Progenitor cell of endocrine pancreas (in vitro differentiated cells): ENCODE measurements at regions not wholly inside any gene's neighbourhood (a gene's known extent, or its start where the extent isn't known, plus 50 kb on each side); places are given as distances from the start of the nearest gene placed in this dataset.

Experiments
- DNase-seq: peaks from one replicate; pipeline ENCODE4 v3.0.0; 2021; ENCODE audit warnings: low spot score; ENCODE audit not compliant: unreplicated experiment
- H3K27ac Mint-ChIP-seq: 2 replicates; pipeline ENCODE4 v1.8.0; 2021; ENCODE audit warnings: mild to moderate bottlenecking, moderate library complexity, mixed read lengths
- H3K27me3 Mint-ChIP-seq: 2 replicates; pipeline ENCODE4 v1.8.0; 2021; ENCODE audit warnings: mixed read lengths
- H3K36me3 Mint-ChIP-seq: 2 replicates; pipeline ENCODE4 v1.8.0; 2022; ENCODE audit warnings: mixed read lengths; ENCODE audit not compliant: insufficient read depth
- H3K4me1 Mint-ChIP-seq: 2 replicates; pipeline ENCODE4 v1.8.0; 2021; ENCODE audit warnings: low read depth, mixed read lengths
- H3K4me3 Mint-ChIP-seq: 2 replicates; pipeline ENCODE4 v1.8.0; 2021; ENCODE audit warnings: low read depth, mild to moderate bottlenecking, moderate library complexity, mixed read lengths
- H3K9me3 Mint-ChIP-seq: 2 replicates; pipeline ENCODE4 v1.8.0; 2021; ENCODE audit warnings: low read depth, mixed read lengths
- CTCF ChIP-seq: fragments of 200-600 bp; sonication (generic); IDR thresholded peaks from one replicate; pipeline ENCODE4 v1.5.0; 2021; ENCODE audit warnings: antibody characterized with exemption, mild to moderate bottlenecking; ENCODE audit not compliant: unreplicated experiment

GRCh38 chr16:77562497-77562896, 127.7 kb upstream of the ADAMTS18 start:
- Mint-ChIP-seq H3K36me3 (no peaks in the 10 kb centered on the region), H3K4me1 (no peaks in the 10 kb centered on the region), H3K4me3 (no peak overlapping the region), H3K27ac (no peak overlapping the region), H3K9me3 (no peaks in the 10 kb centered on the region), H3K27me3 (peaks cover 6% of the 10 kb centered on the region)
- no peak for DNase-seq
- no peak for TF ChIP-seq CTCF

- TF ChIP-seq CTCF, result no peak
- H3K36me3 Mint-ChIP-seq, result no peaks in the 10 kb centered on the region
- no peaks in the 10 kb centered on the region for H3K9me3 Mint-ChIP-seq
- H3K27me3 Mint-ChIP-seq, result peaks cover 24% of the 10 kb centered on the region
- H3K4me1 Mint-ChIP-seq, result no peaks in the 10 kb centered on the region
- no peak for DNase-seq
- H3K4me3 Mint-ChIP-seq, result no peak overlapping the region
- H3K27ac Mint-ChIP-seq, result no peak overlapping the region
Measured at GRCh38 chr16:77564791-77565390, 130.1 kb upstream of the ADAMTS18 start.

GRCh38 chr16:77569406-77569805, 134.6 kb upstream of the ADAMTS18 start:
- no peaks in the 10 kb centered on the region for H3K4me1 Mint-ChIP-seq

GRCh38 chr16:77570574-77570973, 135.7 kb upstream of the ADAMTS18 start:
- Mint-ChIP-seq H3K4me3 (no peak overlapping the region), H3K4me1 (no peaks in the 10 kb centered on the region)

More at GRCh38 chr16:77569406-77569805, 134.6 kb upstream of the ADAMTS18 start:
- peaks cover 30% of the 10 kb centered on the region for H3K27me3 Mint-ChIP-seq
- DNase-seq, result no peak
- H3K9me3 Mint-ChIP-seq, result no peaks in the 10 kb centered on the region
- H3K27ac Mint-ChIP-seq, result no peak overlapping the region
- H3K4me3 Mint-ChIP-seq, result no peak overlapping the region
- H3K36me3 Mint-ChIP-seq, result no peaks in the 10 kb centered on the region
- no peak for TF ChIP-seq CTCF

GRCh38 chr16:77571115-77571862, 136.5 kb upstream of the ADAMTS18 start:
- Mint-ChIP-seq H3K27ac (no peak overlapping the region), H3K36me3 (no peaks in the 10 kb centered on the region), H3K27me3 (peaks cover 29% of the 10 kb centered on the region), H3K4me3 (no peak overlapping the region), H3K4me1 (no peaks in the 10 kb centered on the region), H3K9me3 (no peaks in the 10 kb centered on the region)
- TF ChIP-seq CTCF, result no peak
- no peak for DNase-seq

More at GRCh38 chr16:77570574-77570973, 135.7 kb upstream of the ADAMTS18 start:
- no peak for DNase-seq
- no peak overlapping the region for H3K27ac Mint-ChIP-seq
- no peaks in the 10 kb centered on the region for H3K9me3 Mint-ChIP-seq
- no peaks in the 10 kb centered on the region for H3K36me3 Mint-ChIP-seq
- H3K27me3 Mint-ChIP-seq, result peaks cover 30% of the 10 kb centered on the region
- TF ChIP-seq CTCF, result no peak
